ENCODE measurements at regions not wholly inside any gene's neighbourhood (a gene's known extent, or its start where the extent isn't known, plus 50 kb on each side); places are given as distances from the start of the nearest gene placed in this dataset.

DNA sequence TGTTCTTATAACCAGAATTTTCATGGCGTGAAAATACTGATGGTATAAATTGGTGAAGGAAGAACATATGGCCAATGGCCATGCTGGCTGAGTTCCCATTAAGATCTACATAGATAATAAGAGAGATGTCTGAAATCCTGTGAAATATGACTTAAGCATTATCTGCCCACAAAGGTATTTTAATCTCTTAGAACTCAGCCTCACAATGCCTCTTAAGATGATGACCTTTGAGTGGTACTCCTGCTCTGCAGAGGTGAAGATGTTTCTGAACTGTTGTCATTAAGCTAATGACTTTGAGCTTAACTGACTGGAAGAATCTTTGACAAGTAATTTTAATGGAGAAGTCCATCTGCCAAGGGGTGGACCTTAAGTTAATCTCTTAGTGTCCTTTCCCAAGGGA lies 148.7 kb downstream of the ZNF326 start:
- in situ Hi-C loops (cut with MboI; ENCODE audit: low sequenced_read_pairs, unreplicated experiment): loop anchor here (25.0 kb wide), 1 partner anchor 1019 kb away; no protein-coding TSS in a partner anchor
- DNase-seq (ENCODE audit: low spot score): no peak
- TF ChIP-seq, protein P1, sequence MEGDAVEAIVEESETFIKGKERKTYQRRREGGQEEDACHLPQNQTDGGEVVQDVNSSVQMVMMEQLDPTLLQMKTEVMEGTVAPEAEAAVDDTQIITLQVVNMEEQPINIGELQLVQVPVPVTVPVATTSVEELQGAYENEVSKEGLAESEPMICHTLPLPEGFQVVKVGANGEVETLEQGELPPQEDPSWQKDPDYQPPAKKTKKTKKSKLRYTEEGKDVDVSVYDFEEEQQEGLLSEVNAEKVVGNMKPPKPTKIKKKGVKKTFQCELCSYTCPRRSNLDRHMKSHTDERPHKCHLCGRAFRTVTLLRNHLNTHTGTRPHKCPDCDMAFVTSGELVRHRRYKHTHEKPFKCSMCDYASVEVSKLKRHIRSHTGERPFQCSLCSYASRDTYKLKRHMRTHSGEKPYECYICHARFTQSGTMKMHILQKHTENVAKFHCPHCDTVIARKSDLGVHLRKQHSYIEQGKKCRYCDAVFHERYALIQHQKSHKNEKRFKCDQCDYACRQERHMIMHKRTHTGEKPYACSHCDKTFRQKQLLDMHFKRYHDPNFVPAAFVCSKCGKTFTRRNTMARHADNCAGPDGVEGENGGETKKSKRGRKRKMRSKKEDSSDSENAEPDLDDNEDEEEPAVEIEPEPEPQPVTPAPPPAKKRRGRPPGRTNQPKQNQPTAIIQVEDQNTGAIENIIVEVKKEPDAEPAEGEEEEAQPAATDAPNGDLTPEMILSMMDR (IDR thresholded peaks at IDR 0.05; ENCODE audit: borderline replicate concordance, control extremely low read depth, extremely low read depth, insufficient read depth, missing control alignments): no peak

- in situ Hi-C loops (cut with MboI; ENCODE audit: low sequenced_read_pairs, unreplicated experiment): loop anchor here (25.0 kb wide), 1 partner anchor 1020 kb away; no protein-coding TSS in a partner anchor
- no peak for DNase-seq (ENCODE audit: low spot score)
- TF ChIP-seq, protein P1 (IDR thresholded peaks at IDR 0.05; ENCODE audit: borderline replicate concordance, control extremely low read depth, extremely low read depth, insufficient read depth, missing control alignments): no peak
Measured at GRCh38 chr1:90142697-90143096, 147.8 kb downstream of the ZNF326 start.

DNA sequence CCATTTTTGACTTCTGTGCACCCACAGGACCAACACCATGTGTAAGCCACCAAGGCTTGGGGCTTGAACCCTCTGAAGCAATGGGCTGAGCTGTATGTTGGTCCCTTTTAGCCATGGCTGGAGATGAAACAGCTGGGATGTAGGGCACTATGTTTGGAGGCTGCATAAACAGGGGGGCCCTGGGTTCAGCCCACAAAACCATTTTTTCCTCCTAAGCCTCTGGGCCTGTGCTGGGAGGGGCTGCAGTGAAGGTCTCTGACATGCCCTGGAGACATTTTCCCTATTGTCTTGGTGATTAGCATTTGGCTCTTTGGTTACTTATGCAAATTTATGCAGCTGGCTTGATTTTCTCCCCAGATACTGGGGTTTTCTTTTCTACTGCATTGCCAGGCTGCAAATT lies 144.9 kb downstream of the ZNF326 start:
- TF ChIP-seq, protein P1 (IDR thresholded peaks at IDR 0.05; ENCODE audit: borderline replicate concordance, control extremely low read depth, extremely low read depth, insufficient read depth, missing control alignments): no peak
- no peak for DNase-seq (ENCODE audit: low spot score)
- in situ Hi-C loops (cut with MboI; ENCODE audit: low sequenced_read_pairs, unreplicated experiment): loop anchor here (25.0 kb wide), 1 partner anchor 1022 kb away; no protein-coding TSS in a partner anchor

DNA sequence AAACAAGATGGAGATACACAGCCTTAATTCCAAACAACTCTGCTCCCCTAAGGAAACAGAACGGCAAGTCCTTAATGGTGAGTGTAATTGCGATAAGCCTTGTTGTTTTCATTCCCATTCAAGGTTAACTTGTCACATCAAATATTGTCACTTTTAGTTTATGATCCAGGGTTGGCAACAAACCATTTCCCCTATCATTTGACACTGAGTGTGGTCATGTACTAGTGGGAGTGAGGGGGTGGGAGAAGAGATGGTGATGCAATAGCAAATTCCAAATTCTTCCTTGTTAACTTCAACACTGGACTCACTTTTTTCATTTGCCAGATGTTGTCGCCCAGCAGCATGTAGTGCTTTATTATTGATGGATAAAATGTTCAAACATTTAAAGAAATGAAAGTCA lies 140.4 kb downstream of the ZNF326 start:
- in situ Hi-C loops (cut with MboI; ENCODE audit: low sequenced_read_pairs, unreplicated experiment): loop anchor here (25.0 kb wide), 1 partner anchor 1027 kb away; no protein-coding TSS in a partner anchor
- no peak for DNase-seq (ENCODE audit: low spot score)
- TF ChIP-seq, protein P1 (IDR thresholded peaks at IDR 0.05; ENCODE audit: borderline replicate concordance, control extremely low read depth, extremely low read depth, insufficient read depth, missing control alignments): no peak

GRCh38 chr1:90134175-90134955 lies 139.5 kb downstream of the ZNF326 start:
- TF ChIP-seq, protein P1 (IDR thresholded peaks at IDR 0.05; ENCODE audit: borderline replicate concordance, control extremely low read depth, extremely low read depth, insufficient read depth, missing control alignments): no peak
- DNase-seq (ENCODE audit: low spot score): no peak
- in situ Hi-C loops (cut with MboI; ENCODE audit: low sequenced_read_pairs, unreplicated experiment): loop anchor here (25.0 kb wide), 1 partner anchor 1028 kb away; no protein-coding TSS in a partner anchor

DNA sequence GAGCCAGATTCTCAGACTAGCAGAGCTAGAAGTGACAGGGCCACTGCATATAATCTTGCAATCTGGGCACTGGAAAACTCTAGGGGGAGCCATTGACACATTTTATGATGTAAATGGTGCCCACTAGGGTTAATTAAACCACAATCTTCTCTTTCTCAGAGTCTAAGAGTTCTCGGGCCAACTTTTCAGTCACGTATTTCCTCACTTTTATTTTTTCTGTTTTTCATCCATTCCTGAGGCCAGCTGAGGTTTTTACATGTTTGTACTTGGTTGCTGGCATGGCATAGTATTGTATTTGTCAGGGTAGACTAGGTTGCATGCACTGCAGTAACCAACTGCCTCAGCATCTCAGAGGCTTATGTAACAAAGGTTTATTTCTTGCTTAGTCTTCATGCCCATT lies 138.2 kb downstream of the ZNF326 start:
- in situ Hi-C loops (cut with MboI; ENCODE audit: low sequenced_read_pairs, unreplicated experiment): loop anchor here (25.0 kb wide), 1 partner anchor 1029 kb away; no protein-coding TSS in a partner anchor
- TF ChIP-seq, protein P1 (IDR thresholded peaks at IDR 0.05; ENCODE audit: borderline replicate concordance, control extremely low read depth, extremely low read depth, insufficient read depth, missing control alignments): no peak

More for the DNA sequence above, 138.2 kb downstream of the ZNF326 start:
- DNase-seq (ENCODE audit: low spot score): no peak

Data from GM13976 (cell line).